Neural progenitor cell (in vitro differentiated cells): ENCODE measurements at regions not wholly inside any gene's neighbourhood (a gene's known extent, or its start where the extent isn't known, plus 50 kb on each side); places are given as distances from the start of the nearest gene placed in this dataset.

Experiments used
- EZH2 ChIP-seq: fragments of 200-600 bp; sonication (generic); IDR thresholded peaks from 2 replicates; pipeline ENCODE4 v1.6.1; 2017; ENCODE audit warnings: antibody characterized with exemption, mild to moderate bottlenecking, moderate library complexity
- TF ChIP-seq, protein P1 (sequence below): fragments of 200-600 bp; sonication (generic); IDR thresholded peaks from 2 replicates; pipeline ENCODE4 v1.5.1; 2017; ENCODE audit warnings: antibody characterized with exemption, mild to moderate bottlenecking

- TF ChIP-seq, protein P1, sequence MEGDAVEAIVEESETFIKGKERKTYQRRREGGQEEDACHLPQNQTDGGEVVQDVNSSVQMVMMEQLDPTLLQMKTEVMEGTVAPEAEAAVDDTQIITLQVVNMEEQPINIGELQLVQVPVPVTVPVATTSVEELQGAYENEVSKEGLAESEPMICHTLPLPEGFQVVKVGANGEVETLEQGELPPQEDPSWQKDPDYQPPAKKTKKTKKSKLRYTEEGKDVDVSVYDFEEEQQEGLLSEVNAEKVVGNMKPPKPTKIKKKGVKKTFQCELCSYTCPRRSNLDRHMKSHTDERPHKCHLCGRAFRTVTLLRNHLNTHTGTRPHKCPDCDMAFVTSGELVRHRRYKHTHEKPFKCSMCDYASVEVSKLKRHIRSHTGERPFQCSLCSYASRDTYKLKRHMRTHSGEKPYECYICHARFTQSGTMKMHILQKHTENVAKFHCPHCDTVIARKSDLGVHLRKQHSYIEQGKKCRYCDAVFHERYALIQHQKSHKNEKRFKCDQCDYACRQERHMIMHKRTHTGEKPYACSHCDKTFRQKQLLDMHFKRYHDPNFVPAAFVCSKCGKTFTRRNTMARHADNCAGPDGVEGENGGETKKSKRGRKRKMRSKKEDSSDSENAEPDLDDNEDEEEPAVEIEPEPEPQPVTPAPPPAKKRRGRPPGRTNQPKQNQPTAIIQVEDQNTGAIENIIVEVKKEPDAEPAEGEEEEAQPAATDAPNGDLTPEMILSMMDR: no peak
- no peak for TF ChIP-seq EZH2
Measured at GRCh38 chr10:131759347-131759746, 141.5 kb upstream of the PPP2R2D start.
